Neuronal stem cell (in vitro differentiated cells): ENCODE measurements at regions not wholly inside any gene's neighbourhood (a gene's known extent, or its start where the extent isn't known, plus 50 kb on each side); places are given as distances from the start of the nearest gene placed in this dataset.
A peak's percentile ranks its signal among the peaks of the same experiment; 100 is the strongest.

Source experiments
- DNase-seq: peaks from one replicate; pipeline ENCODE4 v3.0.0-alpha.2; 2013; ENCODE audit warnings: low spot score
- H2AFZ ChIP-seq: one replicate; pipeline ENCODE4 v1.6.1; 2013; ENCODE audit warnings: mild to moderate bottlenecking, low read length, inconsistent platforms
- H2AK5ac ChIP-seq: 2 replicates; pipeline ENCODE4 v1.6.1; 2013; ENCODE audit warnings: low read depth, mild to moderate bottlenecking, inconsistent platforms, low read length, moderate library complexity, mixed read lengths
- H2BK120ac ChIP-seq: 2 replicates; pipeline ENCODE4 v1.6.1; 2013; ENCODE audit warnings: low read depth, mild to moderate bottlenecking, inconsistent platforms, low read length, moderate library complexity, mixed read lengths
- H2BK12ac ChIP-seq: one replicate; pipeline ENCODE4 v1.6.1; 2013; ENCODE audit warnings: low read length, inconsistent platforms
- H2BK15ac ChIP-seq: 2 replicates; pipeline ENCODE4 v1.6.1; 2013; ENCODE audit warnings: mild to moderate bottlenecking, low read length, inconsistent platforms, mixed read lengths
- H2BK5ac ChIP-seq: one replicate; pipeline ENCODE4 v1.6.1; 2013; ENCODE audit warnings: inconsistent platforms, mild to moderate bottlenecking, low read length, moderate library complexity
- H3K14ac ChIP-seq: one replicate; pipeline ENCODE4 v1.6.1; 2013; ENCODE audit warnings: low read length, inconsistent platforms
- H3K18ac ChIP-seq: 2 replicates; pipeline ENCODE4 v1.6.1; 2013; ENCODE audit warnings: low read length, inconsistent platforms
- H3K23ac ChIP-seq: 2 replicates; pipeline ENCODE4 v1.6.1; 2013; ENCODE audit warnings: low read depth, mild to moderate bottlenecking, mixed read lengths, low read length, inconsistent platforms; ENCODE audit not compliant: poor library complexity
- H3K27ac ChIP-seq: replicated peaks from 3 replicates; pipeline ENCODE4 v1.5.1; 2013; ENCODE audit warnings: low read length, inconsistent platforms
- H3K27me3 ChIP-seq, 3 experiments: 2 replicates each; pipeline ENCODE4 v1.6.1; 2013; ENCODE audit warnings: low read length in 3 of 3, mild to moderate bottlenecking in 2 of 3, inconsistent platforms in 1 of 3, low read depth in 1 of 3, mixed read lengths in 1 of 3, moderate library complexity in 1 of 3; ENCODE audit not compliant: control insufficient read depth in 3 of 3, insufficient read depth in 3 of 3
- H3K36me3 ChIP-seq, 2 donors: replicated peaks in 1 of 2; 2 replicates each; pipeline ENCODE4 v1.6.1; 2013; ENCODE audit warnings: low read length in 2 of 2; ENCODE audit not compliant: control insufficient read depth in 2 of 2, insufficient read depth in 2 of 2
- H3K4ac ChIP-seq: 2 replicates; pipeline ENCODE4 v1.6.1; 2013; ENCODE audit warnings: inconsistent platforms, mild to moderate bottlenecking, low read length, moderate library complexity
- H3K4me1 ChIP-seq, 2 donors: 1 replicate in 1 of 2; 2 replicates in 1 of 2; pipeline ENCODE4 v1.6.1; 2013; ENCODE audit warnings: low read length in 2 of 2, low read depth in 1 of 2; ENCODE audit not compliant: control insufficient read depth in 2 of 2, insufficient read depth in 1 of 2
- H3K4me2 ChIP-seq: one replicate; pipeline ENCODE4 v1.6.1; 2013; ENCODE audit warnings: mild to moderate bottlenecking, low read length, inconsistent platforms; ENCODE audit not compliant: insufficient read depth, poor library complexity, severe bottlenecking
- H3K4me3 ChIP-seq, 2 donors: 2 replicates each; pipeline ENCODE4 v1.5.1; 2013; ENCODE audit warnings: low read length in 2 of 2, mild to moderate bottlenecking in 2 of 2, inconsistent platforms in 1 of 2, moderate library complexity in 1 of 2
- H3K79me1 ChIP-seq: one replicate; pipeline ENCODE4 v1.6.1; 2013; ENCODE audit warnings: low read depth, mild to moderate bottlenecking, inconsistent platforms, low read length, moderate library complexity
- H3K9ac ChIP-seq: one replicate; pipeline ENCODE4 v1.6.1; 2013; ENCODE audit warnings: mild to moderate bottlenecking, low read depth, low read length, inconsistent platforms; ENCODE audit not compliant: poor library complexity
- H3K9me3 ChIP-seq, 2 donors: replicated peaks in 1 of 2; 2 replicates each; pipeline versions ENCODE3 to v1.6.1; 2013; ENCODE audit warnings: low read length in 2 of 2, mild to moderate bottlenecking in 2 of 2, inconsistent platforms in 1 of 2, low read depth in 1 of 2, mixed read lengths in 1 of 2, moderate library complexity in 1 of 2; ENCODE audit not compliant: control insufficient read depth in 2 of 2, insufficient read depth in 1 of 2
- H4K8ac ChIP-seq: one replicate; pipeline ENCODE4 v1.6.1; 2013; ENCODE audit warnings: low read depth, mild to moderate bottlenecking, inconsistent platforms, low read length, moderate library complexity
- H4K91ac ChIP-seq: one replicate; pipeline ENCODE4 v1.6.1; 2013; ENCODE audit warnings: low read length, low read depth, mild to moderate bottlenecking, inconsistent platforms; ENCODE audit not compliant: poor library complexity
- WGBS, 2 donors: extraction: QIAGEN DNeasy Blood & Tissue Kit; methylation state at CpG; one replicate each; pipeline ENCODE4 v1.1.7; 2013; ENCODE audit warnings: missing lambda C conversion rate in 2 of 2, mixed read lengths in 1 of 2; ENCODE audit not compliant: insufficient read length in 2 of 2, insufficient replicate concordance in 1 of 2; ENCODE audit errors: extremely low coverage in 2 of 2; 5-methylcytosine and 5-hydroxymethylcytosine counted together

GRCh38 chr1:10916311-10916710 is 96.1 kb upstream of the TARDBP start:
- no peak overlapping the region for H2BK5ac ChIP-seq
- H3K36me3 ChIP-seq = no peaks in the 10 kb centered on the region
- no peak overlapping the region for H3K4ac ChIP-seq
- H3K27ac ChIP-seq = no peak overlapping the region
- peak overlapping the region; percentile 31 for H3K14ac ChIP-seq
- peaks cover 2% of the 10 kb centered on the region for H3K79me1 ChIP-seq
- no peak overlapping the region for H2AK5ac ChIP-seq
- no peak overlapping the region for H3K9ac ChIP-seq
- WGBS, 2 donors = no CpG with 5 or more reads among the region's 5 CpGs
- H2BK15ac ChIP-seq = peak overlapping the region; percentile 35
- no peak overlapping the region for H2AFZ ChIP-seq
- H2BK120ac ChIP-seq = no peak overlapping the region
- H4K91ac ChIP-seq = no peak overlapping the region
- H3K27me3 ChIP-seq = peaks cover 0 to 17% (median 0%) of the 10 kb centered on the region in 3 experiments
- no peak overlapping the region for H4K8ac ChIP-seq
- no peak for DNase-seq
- H3K23ac ChIP-seq = no peak overlapping the region
- no peak overlapping the region for H3K4me3 ChIP-seq
- no peak overlapping the region for H3K4me2 ChIP-seq
- peaks cover under 1 to 2% of the 10 kb centered on the region in 2 donors for H3K4me1 ChIP-seq
- no peak overlapping the region for H2BK12ac ChIP-seq
- no peaks in the 10 kb centered on the region for H3K9me3 ChIP-seq
- H3K18ac ChIP-seq = peak overlapping the region; percentile 46

GRCh38 chr1:10916991-10917390 is 95.5 kb upstream of the TARDBP start:
- Histone ChIP-seq H3K9me3 (no peaks in the 10 kb centered on the region), H2BK120ac (no peak overlapping the region), H2BK5ac (no peak overlapping the region), H3K18ac (no peak overlapping the region), H2AK5ac (peak overlapping the region; percentile 79), H2BK15ac (peak overlapping the region; percentile 67), H3K4ac (no peak overlapping the region), H3K23ac (no peak overlapping the region), H3K27ac (no peak overlapping the region), H3K27me3 (peaks cover 0 to 17% (median 0%) of the 10 kb centered on the region in 3 experiments), H4K8ac (no peak overlapping the region), H2BK12ac (no peak overlapping the region), H3K4me2 (no peak overlapping the region), H2AFZ (no peak overlapping the region), H3K4me3 (no peak overlapping the region), H3K14ac (no peak overlapping the region), H4K91ac (no peak overlapping the region), H3K36me3 (no peaks in the 10 kb centered on the region), H3K4me1 (peaks cover 0 to 2% of the 10 kb centered on the region in 2 donors), H3K79me1 (peaks cover 2% of the 10 kb centered on the region), H3K9ac (no peak overlapping the region)
- no peak for DNase-seq
- WGBS, 2 donors = no CpG with 5 or more reads among the region's 10 CpGs

- Histone ChIP-seq H3K4me3 (no peak overlapping the region), H3K27me3 (peaks cover 0 to 17% (median 0%) of the 10 kb centered on the region in 3 experiments)
Observed at GRCh38 chr1:10917513-10918454, 94.7 kb upstream of the TARDBP start.

GRCh38 chr1:10918531-10918930 is 93.9 kb upstream of the TARDBP start:
- Histone ChIP-seq H3K14ac (no peak overlapping the region), H2BK12ac (no peak overlapping the region), H3K23ac (no peak overlapping the region), H3K4ac (no peak overlapping the region), H3K4me2 (no peak overlapping the region), H3K4me1 (peaks cover 0 to 2% of the 10 kb centered on the region in 2 donors), H3K27ac (no peak overlapping the region), H2BK5ac (no peak overlapping the region), H2BK15ac (no peak overlapping the region), H4K91ac (no peak overlapping the region), H3K36me3 (no peaks in the 10 kb centered on the region), H3K27me3 (peaks cover 0 to 13% (median 0%) of the 10 kb centered on the region in 3 experiments), H3K79me1 (peaks cover 2% of the 10 kb centered on the region), H3K9ac (no peak overlapping the region), H4K8ac (no peak overlapping the region), H2BK120ac (no peak overlapping the region), H2AFZ (no peak overlapping the region), H2AK5ac (no peak overlapping the region), H3K4me3 (no peak overlapping the region), H3K18ac (no peak overlapping the region), H3K9me3 (no peaks in the 10 kb centered on the region)
- DNase-seq = no peak
- WGBS, 2 donors = no CpG with 5 or more reads among the region's 5 CpGs

More at GRCh38 chr1:10917513-10918454, 94.7 kb upstream of the TARDBP start:
- no peak for DNase-seq
- Histone ChIP-seq H3K27ac (no peak overlapping the region), H2BK120ac (no peak overlapping the region), H2BK15ac (peak overlapping the region; percentile 67), H3K4ac (no peak overlapping the region), H2AFZ (no peak overlapping the region), H3K79me1 (peaks cover 2% of the 10 kb centered on the region), H3K36me3 (no peaks in the 10 kb centered on the region), H2BK12ac (no peak overlapping the region), H3K9me3 (no peaks in the 10 kb centered on the region), H2BK5ac (no peak overlapping the region), H3K23ac (no peak overlapping the region), H2AK5ac (no peak overlapping the region), H4K91ac (no peak overlapping the region), H3K18ac (no peak overlapping the region), H3K4me1 (peaks cover 0 to 2% of the 10 kb centered on the region in 2 donors), H3K4me2 (no peak overlapping the region), H3K14ac (no peak overlapping the region), H3K9ac (no peak overlapping the region), H4K8ac (no peak overlapping the region)
- no CpG with 5 or more reads among the region's 10 CpGs for WGBS, 2 donors
